ENCODE measurements at regions not wholly inside any gene's neighbourhood (a gene's known extent, or its start where the extent isn't known, plus 50 kb on each side); places are given as distances from the start of the nearest gene placed in this dataset.

- TF ChIP-seq CTCF (conservative IDR thresholded peaks at IDR 0.05; ENCODE audit: control insufficient read depth, insufficient read depth, low read depth, low read length) = no peak
- no peak overlapping the region for H3K4me3 ChIP-seq (ENCODE audit: control insufficient read depth, low read depth, low read length)
- no peak for DNase-seq (ENCODE audit: low read depth)
These were observed 173.1 kb downstream of the YTHDC2 start for GRCh38 chr5:113686599-113686998.

GRCh38 chr5:113689647-113690046, 176.2 kb downstream of the YTHDC2 start:
- DNase-seq (ENCODE audit: low read depth) = no peak
- no peak overlapping the region for H3K4me3 ChIP-seq (ENCODE audit: control insufficient read depth, low read depth, low read length)
- no peak for TF ChIP-seq CTCF (conservative IDR thresholded peaks at IDR 0.05; ENCODE audit: control insufficient read depth, insufficient read depth, low read depth, low read length)

DNA sequence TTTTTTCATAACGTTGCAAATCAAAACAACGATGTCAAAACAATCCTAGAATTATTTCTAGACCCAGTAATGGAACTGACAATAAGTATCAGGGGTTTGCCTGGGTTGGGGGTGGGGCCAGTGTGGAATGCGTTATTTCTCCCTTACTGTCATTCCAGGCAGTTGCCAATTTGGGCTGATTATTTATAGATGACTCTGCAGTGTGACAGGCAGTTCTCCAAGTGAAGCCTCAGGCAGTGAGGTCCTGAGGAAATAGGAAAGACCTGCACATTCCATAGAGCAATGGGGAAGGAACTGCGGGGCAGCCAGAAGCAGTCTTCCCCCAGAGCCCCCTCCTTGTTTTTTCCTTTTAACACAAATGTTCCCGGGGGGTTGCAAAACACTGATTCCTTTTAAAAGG, 179.0 kb downstream of the YTHDC2 start:
- no peak for TF ChIP-seq CTCF (conservative IDR thresholded peaks at IDR 0.05; ENCODE audit: control insufficient read depth, insufficient read depth, low read depth, low read length)
- H3K4me3 ChIP-seq (ENCODE audit: control insufficient read depth, low read depth, low read length) = no peak overlapping the region
- DNase-seq (ENCODE audit: low read depth) = no peak

DNA sequence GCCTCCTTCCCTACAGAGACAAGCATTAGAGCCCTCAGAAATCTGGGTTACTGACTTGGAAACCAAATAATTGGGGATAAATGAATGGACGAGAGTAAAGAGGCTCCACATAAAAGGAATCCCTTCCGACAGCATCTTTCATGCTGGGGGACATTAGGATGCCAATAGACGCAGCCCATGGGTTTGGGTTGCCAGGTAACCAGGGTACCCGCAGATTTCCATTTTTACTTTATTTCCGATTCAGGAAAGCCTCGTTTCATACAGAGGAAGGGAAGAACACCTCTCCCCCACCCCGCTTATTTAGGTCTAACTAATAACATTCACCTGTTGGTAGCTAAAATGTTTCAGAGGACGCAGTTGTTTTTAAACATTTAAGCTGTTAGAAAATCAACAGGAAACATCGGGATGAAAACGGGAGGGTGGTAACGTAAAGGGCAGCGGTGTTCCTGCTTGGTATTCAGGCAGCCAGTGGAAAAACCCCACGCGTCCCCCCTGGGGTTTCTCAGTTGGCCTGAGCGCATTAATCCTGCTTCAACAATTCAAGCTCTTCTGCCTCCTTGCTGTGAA, 179.5 kb downstream of the YTHDC2 start:
- no peak for DNase-seq (ENCODE audit: low read depth)
- no peak for TF ChIP-seq CTCF (conservative IDR thresholded peaks at IDR 0.05; ENCODE audit: control insufficient read depth, insufficient read depth, low read depth, low read length)
- H3K4me3 ChIP-seq (ENCODE audit: control insufficient read depth, low read depth, low read length) = no peak overlapping the region

- TF ChIP-seq CTCF (conservative IDR thresholded peaks at IDR 0.05; ENCODE audit: control insufficient read depth, insufficient read depth, low read depth, low read length) = no peak
- H3K4me3 ChIP-seq (ENCODE audit: control insufficient read depth, low read depth, low read length) = no peak overlapping the region
- no peak for DNase-seq (ENCODE audit: low read depth)
These were observed 180.2 kb downstream of the YTHDC2 start for GRCh38 chr5:113693701-113694100.

DNA sequence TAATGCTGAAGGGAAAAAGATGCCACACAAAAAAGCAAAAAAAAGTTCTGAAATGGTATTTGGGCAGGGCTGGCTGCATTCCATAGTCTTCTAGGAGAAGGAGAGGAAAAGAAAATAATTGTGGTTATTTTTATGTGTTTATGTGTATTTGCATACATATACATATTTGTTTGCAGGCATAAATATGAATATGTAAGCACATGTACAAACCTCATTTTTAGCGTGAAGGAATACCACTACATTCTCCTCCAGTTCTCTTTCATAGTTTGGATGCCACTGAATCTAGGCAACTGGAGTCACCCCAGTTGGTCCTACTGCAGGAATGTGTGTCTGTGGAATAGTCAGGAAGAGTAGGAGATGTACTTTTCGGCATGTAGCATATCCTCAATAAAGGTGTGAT, 181.1 kb downstream of the YTHDC2 start:
- DNase-seq (ENCODE audit: low read depth) = no peak
- H3K4me3 ChIP-seq (ENCODE audit: control insufficient read depth, low read depth, low read length) = no peak overlapping the region
- no peak for TF ChIP-seq CTCF (conservative IDR thresholded peaks at IDR 0.05; ENCODE audit: control insufficient read depth, insufficient read depth, low read depth, low read length)

DNA sequence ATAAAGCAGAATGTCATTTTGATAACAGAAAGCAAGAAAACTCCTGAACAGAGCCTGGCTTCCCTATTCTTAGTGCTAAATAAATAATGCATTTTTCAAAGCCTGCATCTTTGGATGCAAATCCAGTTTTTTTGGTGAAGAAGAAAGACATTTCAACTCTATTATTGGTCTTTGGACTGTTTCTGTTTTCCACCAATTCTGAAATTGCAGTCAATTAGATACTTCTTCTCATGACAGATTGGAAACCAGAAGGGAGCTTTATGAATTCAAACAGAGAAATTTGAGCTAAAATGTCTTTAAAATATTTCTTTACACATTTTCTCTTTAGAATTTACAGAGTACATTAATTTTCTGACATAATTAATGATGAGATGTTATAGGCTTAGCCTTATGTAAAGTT, 189.8 kb downstream of the YTHDC2 start:
- no peak for DNase-seq (ENCODE audit: low read depth)
- H3K4me3 ChIP-seq (ENCODE audit: control insufficient read depth, low read depth, low read length) = no peak overlapping the region
- no peak for TF ChIP-seq CTCF (conservative IDR thresholded peaks at IDR 0.05; ENCODE audit: control insufficient read depth, insufficient read depth, low read depth, low read length)
